ENCODE measurements at regions not wholly inside any gene's neighbourhood (a gene's known extent, or its start where the extent isn't known, plus 50 kb on each side); places are given as distances from the start of the nearest gene placed in this dataset.

- ATAC-seq (ENCODE audit: low read depth), result no peak
- no peak overlapping the region for H3K4me3 Mint-ChIP-seq
- H3K27ac Mint-ChIP-seq, result no peak overlapping the region
- peaks cover 8% of the 10 kb centered on the region for H3K9me3 Mint-ChIP-seq
- no peak for DNase-seq
- H3K27me3 Mint-ChIP-seq, result peaks cover 46% of the 10 kb centered on the region
- POLR2A ChIA-PET, result no interaction called here
- peaks cover 6% of the 10 kb centered on the region for H3K4me1 Mint-ChIP-seq
- H3K36me3 Mint-ChIP-seq, result no peaks in the 10 kb centered on the region
Measured at GRCh38 chr3:194072691-194073279, 63.2 kb upstream of the HES1 start.

GRCh38 chr3:194073926-194074325, 62.0 kb upstream of the HES1 start:
- H3K4me1 Mint-ChIP-seq, result peaks cover 6% of the 10 kb centered on the region
- POLR2A ChIA-PET, result no interaction called here
- H3K27ac Mint-ChIP-seq, result no peak overlapping the region
- no peaks in the 10 kb centered on the region for H3K36me3 Mint-ChIP-seq
- DNase-seq, result no peak
- ATAC-seq (ENCODE audit: low read depth), result no peak
- H3K4me3 Mint-ChIP-seq, result no peak overlapping the region
- H3K9me3 Mint-ChIP-seq, result peaks cover 8% of the 10 kb centered on the region
- H3K27me3 Mint-ChIP-seq, result peaks cover 50% of the 10 kb centered on the region

GRCh38 chr3:194075088-194075615, 60.8 kb upstream of the HES1 start:
- H3K4me3 Mint-ChIP-seq, result no peak overlapping the region
- DNase-seq (no peak), ATAC-seq (ENCODE audit: low read depth) (no peak)
- no peak overlapping the region for H3K27ac Mint-ChIP-seq
- H3K4me1 Mint-ChIP-seq, result peaks cover 2% of the 10 kb centered on the region
- POLR2A ChIA-PET, result no interaction called here
- peaks cover 50% of the 10 kb centered on the region for H3K27me3 Mint-ChIP-seq
- H3K36me3 Mint-ChIP-seq, result no peaks in the 10 kb centered on the region
- H3K9me3 Mint-ChIP-seq, result no peaks in the 10 kb centered on the region

- Mint-ChIP-seq H3K4me3 (no peak overlapping the region), H3K36me3 (no peaks in the 10 kb centered on the region), H3K4me1 (no peaks in the 10 kb centered on the region), H3K9me3 (no peaks in the 10 kb centered on the region), H3K27ac (no peak overlapping the region), H3K27me3 (peaks cover 52% of the 10 kb centered on the region)
- no peak for DNase-seq
- no peak for ATAC-seq (ENCODE audit: low read depth)
- POLR2A ChIA-PET, result no interaction called here
Measured at GRCh38 chr3:194075802-194076460, 60.0 kb upstream of the HES1 start.

- no peak overlapping the region for H3K27ac Mint-ChIP-seq
- no peak for DNase-seq
- no peaks in the 10 kb centered on the region for H3K36me3 Mint-ChIP-seq
- POLR2A ChIA-PET, result no interaction called here
- peaks cover 51% of the 10 kb centered on the region for H3K27me3 Mint-ChIP-seq
- no peaks in the 10 kb centered on the region for H3K9me3 Mint-ChIP-seq
- H3K4me3 Mint-ChIP-seq, result no peak overlapping the region
- no peaks in the 10 kb centered on the region for H3K4me1 Mint-ChIP-seq
- no peak for ATAC-seq (ENCODE audit: low read depth)
Measured at GRCh38 chr3:194076475-194076874, 59.5 kb upstream of the HES1 start.

- POLR2A ChIA-PET, result no interaction called here
- Mint-ChIP-seq H3K36me3 (no peaks in the 10 kb centered on the region), H3K4me3 (no peak overlapping the region), H3K9me3 (no peaks in the 10 kb centered on the region), H3K27me3 (peaks cover 43% of the 10 kb centered on the region), H3K27ac (no peak overlapping the region), H3K4me1 (no peaks in the 10 kb centered on the region)
- no peak for DNase-seq
- no peak for ATAC-seq (ENCODE audit: low read depth)
Measured at GRCh38 chr3:194077602-194078001, 58.3 kb upstream of the HES1 start.

GRCh38 chr3:194078045-194078821, 57.7 kb upstream of the HES1 start:
- POLR2A ChIA-PET, result no interaction called here
- ATAC-seq (ENCODE audit: low read depth) (no peak), DNase-seq (no peak)
- Mint-ChIP-seq H3K27ac (no peak overlapping the region), H3K4me3 (no peak overlapping the region), H3K9me3 (no peaks in the 10 kb centered on the region), H3K36me3 (no peaks in the 10 kb centered on the region), H3K27me3 (peaks cover 43% of the 10 kb centered on the region), H3K4me1 (no peaks in the 10 kb centered on the region)

GRCh38 chr3:194079702-194080172, 56.2 kb upstream of the HES1 start:
- no peak overlapping the region for H3K4me3 Mint-ChIP-seq
- POLR2A ChIA-PET, result no interaction called here
- peaks cover 36% of the 10 kb centered on the region for H3K27me3 Mint-ChIP-seq
- no peaks in the 10 kb centered on the region for H3K36me3 Mint-ChIP-seq
- H3K9me3 Mint-ChIP-seq, result no peaks in the 10 kb centered on the region
- H3K27ac Mint-ChIP-seq, result no peak overlapping the region
- peaks cover 7% of the 10 kb centered on the region for H3K4me1 Mint-ChIP-seq
- no peak for DNase-seq
- ATAC-seq (ENCODE audit: low read depth), result no peak

GRCh38 chr3:194080436-194080835, 55.5 kb upstream of the HES1 start:
- Mint-ChIP-seq H3K4me3 (no peak overlapping the region), H3K36me3 (no peaks in the 10 kb centered on the region), H3K27ac (no peak overlapping the region), H3K4me1 (peaks cover 10% of the 10 kb centered on the region), H3K9me3 (no peaks in the 10 kb centered on the region), H3K27me3 (peaks cover 33% of the 10 kb centered on the region)
- DNase-seq (no peak), ATAC-seq (ENCODE audit: low read depth) (no peak)
- POLR2A ChIA-PET, result no interaction called here

- Mint-ChIP-seq H3K36me3 (no peaks in the 10 kb centered on the region), H3K9me3 (no peaks in the 10 kb centered on the region), H3K4me1 (peaks cover 10% of the 10 kb centered on the region), H3K27ac (no peak overlapping the region), H3K27me3 (peaks cover 35% of the 10 kb centered on the region), H3K4me3 (no peak overlapping the region)
- ATAC-seq (ENCODE audit: low read depth) (no peak), DNase-seq (no peak)
- POLR2A ChIA-PET, result no interaction called here
Measured at GRCh38 chr3:194080913-194081800, 54.8 kb upstream of the HES1 start.

- Mint-ChIP-seq H3K27me3 (peaks cover 41% of the 10 kb centered on the region), H3K4me1 (peaks cover 10% of the 10 kb centered on the region), H3K4me3 (no peak overlapping the region), H3K9me3 (no peaks in the 10 kb centered on the region), H3K36me3 (no peaks in the 10 kb centered on the region), H3K27ac (no peak overlapping the region)
- POLR2A ChIA-PET, result no interaction called here
- DNase-seq (no peak), ATAC-seq (ENCODE audit: low read depth) (no peak)
Measured at GRCh38 chr3:194081826-194082225, 54.1 kb upstream of the HES1 start.

GRCh38 chr3:194082743-194083636, 53.0 kb upstream of the HES1 start:
- DNase-seq (no peak), ATAC-seq (ENCODE audit: low read depth) (no peak)
- no peak overlapping the region for H3K4me3 Mint-ChIP-seq
- no peaks in the 10 kb centered on the region for H3K9me3 Mint-ChIP-seq
- POLR2A ChIA-PET, result no interaction called here
- H3K36me3 Mint-ChIP-seq, result no peaks in the 10 kb centered on the region
- H3K4me1 Mint-ChIP-seq, result peaks cover 10% of the 10 kb centered on the region
- peaks cover 33% of the 10 kb centered on the region for H3K27me3 Mint-ChIP-seq
- no peak overlapping the region for H3K27ac Mint-ChIP-seq

Data from activated naive CD8-positive, alpha-beta T cell treated with anti-CD3 and anti-CD28 coated beads, Interleukin-2, amount 10 ng/mL, durations not matched to agents 7 days and 5 days (primary cell).